D721Med (cell line): ENCODE measurements at regions not wholly inside any gene's neighbourhood (a gene's known extent, or its start where the extent isn't known, plus 50 kb on each side); places are given as distances from the start of the nearest gene placed in this dataset.
A peak's percentile ranks its signal among the peaks of the same experiment; 100 is the strongest.

Source experiments
- DNase-seq: peaks from one replicate; pipeline ENCODE4 v3.0.0; 2011; ENCODE audit warnings: low spot score; ENCODE audit not compliant: insufficient read length
- FAIRE-seq: peaks from 2 replicates; lab custom pipeline; 2011; peaks lifted over from hg19 to GRCh38; lab: Jason Lieb, UNC
- TF ChIP-seq, protein P1 (sequence below): IDR thresholded peaks from 2 replicates; pipeline ENCODE4 v1.5.1; 2012; ENCODE audit warnings: mild to moderate bottlenecking, control low read depth; ENCODE audit not compliant: insufficient read depth; ENCODE audit errors: missing control alignments

DNA sequence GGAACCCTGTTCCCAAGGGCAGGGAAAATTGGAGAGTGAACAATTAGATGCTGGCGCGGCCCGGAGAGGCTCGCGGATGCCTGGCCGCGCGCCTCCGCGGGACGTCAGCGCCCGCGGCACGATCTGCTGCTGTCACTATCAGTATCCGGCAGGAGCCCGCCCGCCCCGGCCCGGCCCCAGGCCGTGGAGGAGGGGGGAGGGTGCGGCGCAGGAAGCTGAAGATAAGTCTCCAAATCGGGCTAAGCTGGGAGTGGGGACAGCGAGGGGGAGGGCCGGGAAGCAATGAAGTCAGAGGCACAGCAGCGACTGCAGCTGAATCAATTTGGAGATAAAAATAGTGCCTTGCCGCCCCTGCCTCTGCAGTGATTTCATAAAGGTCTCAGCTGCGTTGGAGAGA lies 441.5 kb upstream of the KLF12 start:
- no peak for FAIRE-seq
- DNase-seq = no peak
- TF ChIP-seq, protein P1, sequence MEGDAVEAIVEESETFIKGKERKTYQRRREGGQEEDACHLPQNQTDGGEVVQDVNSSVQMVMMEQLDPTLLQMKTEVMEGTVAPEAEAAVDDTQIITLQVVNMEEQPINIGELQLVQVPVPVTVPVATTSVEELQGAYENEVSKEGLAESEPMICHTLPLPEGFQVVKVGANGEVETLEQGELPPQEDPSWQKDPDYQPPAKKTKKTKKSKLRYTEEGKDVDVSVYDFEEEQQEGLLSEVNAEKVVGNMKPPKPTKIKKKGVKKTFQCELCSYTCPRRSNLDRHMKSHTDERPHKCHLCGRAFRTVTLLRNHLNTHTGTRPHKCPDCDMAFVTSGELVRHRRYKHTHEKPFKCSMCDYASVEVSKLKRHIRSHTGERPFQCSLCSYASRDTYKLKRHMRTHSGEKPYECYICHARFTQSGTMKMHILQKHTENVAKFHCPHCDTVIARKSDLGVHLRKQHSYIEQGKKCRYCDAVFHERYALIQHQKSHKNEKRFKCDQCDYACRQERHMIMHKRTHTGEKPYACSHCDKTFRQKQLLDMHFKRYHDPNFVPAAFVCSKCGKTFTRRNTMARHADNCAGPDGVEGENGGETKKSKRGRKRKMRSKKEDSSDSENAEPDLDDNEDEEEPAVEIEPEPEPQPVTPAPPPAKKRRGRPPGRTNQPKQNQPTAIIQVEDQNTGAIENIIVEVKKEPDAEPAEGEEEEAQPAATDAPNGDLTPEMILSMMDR = no peak

- TF ChIP-seq, protein P1 = no peak
- FAIRE-seq = no peak
- no peak for DNase-seq
These were observed 440.9 kb upstream of the KLF12 start for GRCh38 chr13:74574964-74575728.

GRCh38 chr13:74573654-74574053 lies 439.4 kb upstream of the KLF12 start:
- FAIRE-seq (no peak), DNase-seq (no peak)

DNA sequence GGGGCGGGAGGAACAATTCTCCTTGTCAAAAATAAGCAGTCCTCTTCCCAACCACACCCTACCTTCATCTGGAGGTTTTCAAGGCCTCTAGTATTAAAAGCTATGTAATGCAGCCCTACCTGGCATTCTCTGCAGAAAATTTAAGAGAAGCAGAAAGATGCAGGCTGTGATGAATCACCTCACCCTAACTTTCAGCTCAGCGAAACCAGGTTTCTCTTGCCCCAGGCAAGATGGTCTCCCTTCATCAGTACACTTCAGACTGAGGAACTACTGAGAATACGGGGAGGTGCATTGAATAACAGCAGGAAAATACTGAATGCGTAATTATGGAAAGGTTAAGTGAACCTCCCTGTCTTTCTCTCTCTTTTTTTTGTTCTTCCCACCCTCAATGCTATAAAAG lies 437.6 kb upstream of the KLF12 start:
- FAIRE-seq (no peak), DNase-seq (no peak)
- TF ChIP-seq, protein P1 = no peak

More at GRCh38 chr13:74573654-74574053, 439.4 kb upstream of the KLF12 start:
- TF ChIP-seq, protein P1 = peak; percentile 10

- no peak for DNase-seq
- TF ChIP-seq, protein P1 = no peak
- no peak for FAIRE-seq
These were observed 436.6 kb upstream of the KLF12 start for GRCh38 chr13:74570834-74571233.

DNA sequence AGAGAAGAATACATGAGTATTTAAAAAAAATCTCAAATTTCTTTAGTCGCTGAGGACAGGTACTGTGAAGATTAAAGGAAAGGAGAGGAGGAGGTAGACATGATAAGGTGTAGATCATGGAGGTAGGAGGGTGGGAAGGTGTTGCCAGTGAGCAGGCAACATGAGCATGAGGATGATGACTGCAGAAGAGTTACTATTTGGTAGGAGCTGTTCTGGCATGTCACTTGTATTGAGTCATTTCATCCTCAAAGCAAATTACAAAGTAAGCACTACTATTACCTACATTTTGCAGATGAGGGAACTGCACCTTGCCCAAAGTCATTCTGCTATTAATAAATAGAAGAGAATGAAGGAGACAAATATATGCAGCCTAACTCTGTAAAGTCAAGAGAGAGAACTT lies 435.8 kb upstream of the KLF12 start:
- TF ChIP-seq, protein P1 = no peak
- DNase-seq (no peak), FAIRE-seq (no peak)

GRCh38 chr13:74569251-74569650 lies 435.0 kb upstream of the KLF12 start:
- FAIRE-seq (no peak), DNase-seq (no peak)
- TF ChIP-seq, protein P1 = no peak
